Fibroblast of the aortic adventitia (primary cell): ENCODE measurements at regions not wholly inside any gene's neighbourhood (a gene's known extent, or its start where the extent isn't known, plus 50 kb on each side); places are given as distances from the start of the nearest gene placed in this dataset.

Source experiments
- DNase-seq: peaks from one replicate; pipeline ENCODE4 v3.0.0-alpha.2; 2010; ENCODE audit warnings: low read depth
- H3K4me3 ChIP-seq: 2 replicates; pipeline ENCODE4 v1.5.1; 2011; ENCODE audit warnings: low read depth, mild to moderate bottlenecking, control low read depth, low read length, moderate library complexity
- CTCF ChIP-seq: IDR thresholded peaks from 2 replicates; pipeline ENCODE4 v1.5.1; 2011; ENCODE audit warnings: mild to moderate bottlenecking, low read length, control low read depth, inconsistent platforms; ENCODE audit not compliant: insufficient read depth

- no peak overlapping the region for H3K4me3 ChIP-seq
- no peak for TF ChIP-seq CTCF
- peak; percentile 34 for DNase-seq
Observed at GRCh38 chr12:30067146-30067545, 283.4 kb upstream of the TMTC1 start.

- no peak for DNase-seq
- no peak for TF ChIP-seq CTCF
- no peak overlapping the region for H3K4me3 ChIP-seq
Observed at GRCh38 chr12:30064906-30065305, 281.2 kb upstream of the TMTC1 start.

GRCh38 chr12:30063435-30063945, 279.7 kb upstream of the TMTC1 start:
- DNase-seq: no peak
- no peak overlapping the region for H3K4me3 ChIP-seq
- no peak for TF ChIP-seq CTCF

- no peak for DNase-seq
- H3K4me3 ChIP-seq: no peak overlapping the region
- TF ChIP-seq CTCF: no peak
Observed at GRCh38 chr12:30048371-30048770, 264.6 kb upstream of the TMTC1 start.

- no peak for TF ChIP-seq CTCF
- no peak overlapping the region for H3K4me3 ChIP-seq
- peak; percentile 73 for DNase-seq
Observed at GRCh38 chr12:30047516-30048254, 263.9 kb upstream of the TMTC1 start.

- no peak for TF ChIP-seq CTCF
- no peak overlapping the region for H3K4me3 ChIP-seq
- DNase-seq: no peak
Observed at GRCh38 chr12:30046376-30046775, 262.6 kb upstream of the TMTC1 start.

- TF ChIP-seq CTCF: no peak
- no peak for DNase-seq
- H3K4me3 ChIP-seq: no peak overlapping the region
Observed at GRCh38 chr12:30045171-30045570, 261.4 kb upstream of the TMTC1 start.
